HG03571 (cell line): ENCODE measurements at regions not wholly inside any gene's neighbourhood (a gene's known extent, or its start where the extent isn't known, plus 50 kb on each side); places are given as distances from the start of the nearest gene placed in this dataset.
"Not testable (repeated sequence)": the region's sequence is repeated elsewhere in the genome, so short reads cannot be mapped to it uniquely, and the experiment has no call there.

Experiments used
- ATAC-seq: cut with Tn5 transposase; IDR thresholded peaks from one replicate; pipeline ENCODE4 v1.9.1; 2021; ENCODE audit not compliant: unreplicated experiment

DNA sequence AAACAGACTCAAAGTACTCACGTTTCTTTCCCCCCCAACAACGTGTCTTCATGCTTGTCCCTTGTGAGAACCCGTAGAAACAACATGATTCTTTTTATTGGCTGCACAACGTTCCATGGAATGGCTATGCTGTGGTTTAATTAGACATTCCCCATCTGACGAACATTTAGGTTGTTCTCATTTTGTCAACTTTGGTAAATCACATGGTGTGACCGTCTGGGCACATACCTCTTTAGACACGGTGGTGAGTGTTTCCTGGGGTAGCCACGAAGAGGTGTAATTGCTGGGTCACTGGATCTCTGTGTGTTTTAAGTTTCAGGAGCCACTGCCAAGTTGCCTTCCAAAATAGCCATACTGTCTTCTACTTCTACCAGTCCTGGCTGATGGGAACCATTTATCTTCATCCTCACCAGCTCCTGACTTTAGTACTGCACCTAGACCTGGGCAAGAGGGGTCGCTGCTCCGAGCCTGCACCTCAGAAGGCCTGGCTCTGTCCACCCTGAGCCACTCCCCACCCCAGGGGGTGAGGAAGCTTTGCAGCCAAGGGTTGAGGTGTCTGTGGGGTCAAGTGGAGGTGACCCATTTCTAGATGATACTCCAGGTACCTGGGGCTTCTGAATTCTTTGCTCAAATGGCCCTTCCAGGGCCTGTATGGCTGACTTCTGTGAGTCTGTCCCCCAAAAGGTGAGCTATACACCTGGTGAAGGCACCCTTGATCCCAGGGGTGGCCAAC, 84.7 kb downstream of the IRX5 start:
- ATAC-seq, result no peak

DNA sequence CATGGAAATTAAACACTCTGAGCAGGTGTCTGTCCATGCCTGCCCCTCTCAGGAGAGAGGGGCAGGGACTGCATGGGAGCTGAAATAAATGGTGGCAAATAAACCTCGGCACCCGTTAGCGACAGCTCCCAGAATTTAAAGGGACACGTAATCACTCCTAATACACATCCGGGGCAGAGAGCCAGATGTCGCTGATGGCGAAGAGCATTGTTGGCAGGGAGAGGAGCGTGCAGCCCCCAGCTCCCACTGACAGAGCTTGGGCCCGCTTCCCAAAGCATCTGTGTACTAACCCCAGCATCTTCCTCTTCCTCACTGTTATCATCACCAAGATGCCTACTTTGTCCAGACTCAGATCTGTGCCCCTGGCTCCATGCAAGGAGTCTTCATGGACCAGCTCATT, 85.8 kb downstream of the IRX5 start:
- no peak for ATAC-seq

DNA sequence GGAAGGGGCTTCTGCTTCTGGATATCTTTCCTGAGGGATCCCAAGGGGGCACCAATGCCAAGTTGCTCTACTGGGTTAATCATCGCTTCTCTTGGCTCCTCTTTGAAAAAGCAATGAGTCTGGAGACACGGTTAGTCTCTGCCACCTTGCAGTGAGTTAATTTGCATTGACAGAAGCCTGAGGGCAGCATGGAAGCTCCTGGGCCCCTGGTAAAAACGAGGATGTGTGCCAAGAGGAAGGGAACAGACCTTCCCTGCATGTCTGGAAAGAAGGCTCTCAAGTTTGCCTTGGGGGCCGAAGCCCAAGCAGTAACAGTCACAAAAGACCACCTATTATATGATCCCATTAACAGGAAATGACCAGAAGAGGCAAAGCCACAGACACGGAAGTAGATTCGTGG, 86.7 kb downstream of the IRX5 start:
- no peak for ATAC-seq

DNA sequence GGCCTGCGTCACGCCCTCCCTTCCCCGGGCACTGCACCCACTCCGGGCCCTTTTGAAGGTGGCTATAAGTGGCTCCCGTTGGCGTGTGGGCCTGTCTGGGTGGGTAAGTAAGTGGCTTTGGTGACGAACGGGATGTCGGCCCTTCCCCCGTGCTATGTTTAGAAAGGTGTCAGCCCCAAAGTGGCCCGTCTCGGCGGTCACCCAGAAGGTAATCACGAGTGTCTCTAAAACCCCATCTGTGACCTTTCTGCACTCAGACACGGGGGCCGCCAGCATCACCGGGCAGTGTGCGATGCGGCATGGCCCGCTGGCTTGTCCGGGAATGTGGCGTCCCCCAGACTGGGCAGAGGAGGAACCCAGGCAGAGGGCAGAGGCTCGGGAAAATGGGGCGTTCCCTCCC, 88.2 kb downstream of the IRX5 start:
- no peak for ATAC-seq

DNA sequence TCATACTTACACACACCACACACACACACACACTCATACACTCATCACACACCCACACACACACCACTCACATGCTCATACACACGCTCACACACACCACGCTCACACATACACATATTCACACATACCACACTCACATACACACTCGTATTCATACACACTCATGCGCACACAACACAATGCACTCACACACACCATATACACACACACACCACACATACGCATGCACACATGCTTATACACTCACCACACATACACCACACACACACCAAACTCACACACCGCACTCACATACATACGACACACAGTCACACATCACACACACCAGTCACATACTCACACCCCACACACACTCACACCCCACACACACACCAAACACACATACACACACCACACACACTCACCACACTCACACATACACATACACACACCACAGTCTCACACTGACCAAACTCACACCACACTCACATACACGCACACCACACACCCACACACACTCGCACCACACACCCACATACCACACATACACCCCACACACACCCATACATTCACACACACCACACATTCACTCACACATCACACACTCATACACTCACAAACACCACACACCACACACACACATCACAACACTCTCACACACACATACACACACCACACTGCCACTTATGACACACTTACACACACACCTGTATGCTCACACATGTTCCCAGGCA, 88.9 kb downstream of the IRX5 start:
- ATAC-seq, result no peak

DNA sequence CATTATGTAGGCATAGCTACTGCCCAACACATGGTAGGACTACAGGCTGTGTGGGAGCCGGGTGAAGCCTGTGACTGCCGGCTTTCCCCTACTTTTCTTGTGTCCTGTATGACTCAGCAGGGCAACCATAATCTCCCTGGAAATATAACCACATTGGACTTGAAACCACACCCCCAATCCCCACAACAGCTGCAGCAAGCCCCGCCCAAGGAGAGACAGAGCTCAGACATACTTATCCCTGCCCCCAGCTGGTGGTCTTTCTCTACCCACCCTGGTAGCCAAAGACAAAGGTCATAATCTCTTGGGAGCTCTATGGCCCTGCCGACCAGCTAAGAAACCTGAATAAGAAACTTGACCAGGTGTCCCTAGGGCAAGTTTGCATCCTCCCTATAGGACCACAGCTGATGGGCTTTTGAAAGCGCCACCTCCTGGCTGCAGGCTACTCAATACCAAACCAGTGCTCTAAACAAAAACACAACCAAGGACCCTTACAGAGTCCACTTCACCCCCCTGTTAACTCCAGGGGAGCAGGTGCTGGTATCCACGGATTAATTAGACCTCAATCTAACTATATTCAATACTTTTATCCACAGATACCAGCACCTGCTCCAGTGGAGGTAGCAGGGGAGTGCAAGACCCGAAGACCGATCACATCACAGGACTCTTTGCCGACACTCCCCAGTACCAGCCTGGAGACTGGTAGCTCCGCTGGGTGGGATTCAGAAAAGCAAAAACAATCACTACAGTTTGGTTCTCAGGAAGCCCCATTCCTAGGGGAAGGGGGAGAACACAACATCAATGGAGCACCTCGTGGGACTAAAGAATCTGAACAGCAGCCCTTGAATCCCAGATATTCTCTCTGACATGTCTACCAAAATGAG, 91.2 kb downstream of the IRX5 start:
- no peak for ATAC-seq

DNA sequence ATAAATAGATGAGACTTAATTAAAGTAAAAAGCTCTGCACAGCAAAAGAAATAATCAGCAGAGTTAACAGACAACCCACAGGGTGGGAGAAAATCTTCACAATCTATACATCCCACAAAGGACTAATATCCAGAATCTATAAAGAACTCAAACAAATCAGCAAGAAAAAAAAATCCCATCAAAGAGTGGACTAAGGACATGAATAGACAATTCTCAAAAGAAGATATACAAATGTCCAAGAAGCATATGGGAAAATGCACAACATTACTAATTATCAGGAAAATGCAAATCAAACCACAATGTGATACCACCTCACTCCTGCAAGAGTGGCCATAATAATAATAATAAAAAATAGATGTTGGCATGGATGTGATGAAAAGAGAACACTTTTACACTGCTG, 96.6 kb downstream of the IRX5 start:
- not testable (repeated sequence) for ATAC-seq

DNA sequence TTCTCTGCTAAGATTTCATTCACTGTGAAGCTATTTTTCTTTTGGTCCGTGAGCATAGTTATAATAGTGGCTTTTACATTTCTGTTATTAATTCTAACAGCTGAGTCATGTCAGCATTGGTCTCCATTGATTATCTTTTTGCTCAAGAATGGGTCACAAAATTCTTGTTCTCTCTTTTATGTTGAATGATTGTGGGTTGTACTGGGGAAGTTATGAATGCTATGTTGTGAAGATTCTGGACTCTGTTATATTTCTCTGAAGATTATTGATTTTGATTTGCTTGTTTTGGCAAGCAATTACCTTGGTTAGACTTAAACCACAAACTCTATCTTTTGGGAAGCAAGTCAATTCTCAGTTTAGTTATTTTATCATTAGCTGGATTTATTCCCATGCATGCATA, 98.8 kb downstream of the IRX5 start:
- no peak for ATAC-seq

DNA sequence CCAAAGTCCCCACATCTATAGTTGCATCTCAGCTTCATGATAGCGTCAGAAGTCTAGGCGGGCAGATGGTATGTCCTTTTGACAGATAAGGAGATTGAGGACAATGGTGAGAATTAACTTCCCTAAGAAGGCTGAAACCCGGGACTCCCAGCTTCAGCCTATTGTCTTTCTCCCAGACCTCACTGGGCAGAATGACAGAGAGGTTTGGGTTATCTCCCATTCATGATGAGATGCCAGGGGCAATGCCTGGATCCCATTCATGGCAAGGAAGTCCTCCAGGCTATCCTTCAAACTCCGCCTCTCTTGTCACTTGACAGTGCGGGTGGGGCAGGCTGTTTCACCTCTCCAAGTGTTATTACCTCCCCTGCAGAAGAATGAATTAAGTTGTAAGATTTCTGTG, 100.3 kb downstream of the IRX5 start:
- no peak for ATAC-seq

DNA sequence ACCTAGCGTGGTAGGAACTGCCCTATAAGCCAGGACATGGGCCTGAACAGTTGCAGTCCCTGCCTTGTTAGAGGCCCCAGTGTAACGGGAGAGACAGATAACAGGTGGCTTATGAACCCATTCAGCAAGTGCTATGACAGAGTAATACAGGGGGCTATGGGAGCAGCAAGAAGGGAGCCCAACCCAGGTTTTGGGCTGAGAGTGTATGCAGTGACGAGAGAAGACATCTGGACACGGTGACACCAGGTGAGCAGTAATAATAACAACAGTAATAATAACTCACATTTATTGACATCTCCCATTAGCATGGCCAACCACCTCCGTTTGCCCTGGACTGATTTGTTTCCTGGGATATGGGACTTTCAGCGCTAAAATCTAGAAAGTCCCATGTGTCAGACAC, 100.8 kb downstream of the IRX5 start:
- no peak for ATAC-seq

DNA sequence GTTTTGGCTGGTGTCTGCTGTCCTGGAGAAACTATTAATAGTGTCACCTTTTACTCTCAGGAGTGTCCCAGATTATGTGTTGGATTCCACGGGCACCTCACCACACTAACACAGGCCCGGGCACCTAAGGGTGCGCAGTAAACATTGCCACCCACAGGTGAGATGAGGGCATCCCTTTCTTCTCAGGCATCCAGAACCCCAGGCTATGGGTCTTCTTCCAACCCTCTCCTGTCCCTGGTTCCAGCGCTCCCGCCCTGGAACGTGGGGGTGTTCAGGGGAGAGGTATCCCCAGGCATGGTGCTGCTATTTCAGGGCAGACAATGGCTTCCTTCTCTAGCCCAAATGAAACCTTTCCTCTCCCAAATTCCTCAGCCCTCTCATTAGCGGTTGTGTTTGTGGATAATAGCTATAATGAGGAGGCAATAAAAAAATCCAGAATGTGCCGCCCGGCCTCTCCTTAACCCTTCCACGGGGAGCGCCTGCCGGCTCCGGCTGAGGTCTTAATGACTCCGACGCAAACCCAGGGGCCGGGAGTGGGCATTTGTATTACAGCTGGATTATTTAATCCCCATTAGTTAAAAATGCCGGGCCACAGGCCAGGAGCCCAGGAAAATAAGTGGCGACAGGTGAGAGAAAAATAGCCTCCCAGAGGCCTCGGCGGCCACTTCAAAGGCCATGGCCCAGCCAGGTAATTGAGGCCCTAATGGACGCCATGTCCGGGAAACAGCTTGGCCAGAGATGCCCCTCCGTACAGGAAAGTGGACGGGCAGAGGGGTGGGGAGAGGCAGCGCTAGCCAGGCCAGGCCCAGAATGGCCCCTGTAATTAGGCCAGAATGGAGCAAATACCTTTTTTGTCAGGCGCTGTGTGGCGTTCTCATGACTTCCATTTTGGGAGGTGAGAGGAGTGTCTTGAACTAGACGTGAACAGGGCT, 102.8 kb downstream of the IRX5 start:
- no peak for ATAC-seq

DNA sequence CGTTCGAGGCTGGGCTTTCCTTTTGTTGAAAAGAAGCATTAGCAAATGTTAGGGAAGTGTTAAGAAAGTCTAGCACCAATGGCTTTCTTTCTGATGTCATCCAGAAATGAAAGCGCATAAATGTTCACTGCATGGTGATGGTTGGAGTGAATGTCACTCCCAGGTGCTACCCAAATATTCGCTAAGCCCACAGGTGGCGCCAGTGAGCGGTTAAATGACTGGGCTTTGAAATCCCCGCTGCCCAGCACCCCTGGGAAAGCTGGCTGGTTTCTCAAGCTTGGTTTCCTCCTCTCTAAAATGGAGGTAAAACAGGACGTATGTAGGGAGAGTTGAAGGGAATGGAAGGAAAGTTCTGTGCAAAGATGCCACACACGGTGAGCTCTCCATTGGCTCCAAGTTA, 104.4 kb downstream of the IRX5 start:
- ATAC-seq, result no peak

DNA sequence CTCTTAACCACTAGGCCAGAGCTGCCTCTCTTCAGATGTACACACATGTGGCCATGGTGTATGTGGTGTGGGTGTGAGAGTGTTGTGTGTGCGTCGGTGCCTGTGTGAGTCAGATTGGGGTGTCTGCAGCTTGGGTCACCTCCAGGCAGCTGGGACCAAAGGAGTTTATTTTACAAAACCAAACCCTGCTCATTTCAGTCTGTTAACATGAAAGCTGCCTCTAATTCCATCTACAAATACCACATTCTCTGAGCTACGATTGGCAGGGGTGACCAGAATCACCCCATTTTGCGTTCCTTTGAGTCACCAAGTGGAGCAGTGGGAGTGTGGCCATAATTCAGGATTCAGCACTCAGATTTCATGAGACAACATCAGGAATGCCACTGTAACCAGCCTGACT, 105.3 kb downstream of the IRX5 start:
- ATAC-seq, result no peak

DNA sequence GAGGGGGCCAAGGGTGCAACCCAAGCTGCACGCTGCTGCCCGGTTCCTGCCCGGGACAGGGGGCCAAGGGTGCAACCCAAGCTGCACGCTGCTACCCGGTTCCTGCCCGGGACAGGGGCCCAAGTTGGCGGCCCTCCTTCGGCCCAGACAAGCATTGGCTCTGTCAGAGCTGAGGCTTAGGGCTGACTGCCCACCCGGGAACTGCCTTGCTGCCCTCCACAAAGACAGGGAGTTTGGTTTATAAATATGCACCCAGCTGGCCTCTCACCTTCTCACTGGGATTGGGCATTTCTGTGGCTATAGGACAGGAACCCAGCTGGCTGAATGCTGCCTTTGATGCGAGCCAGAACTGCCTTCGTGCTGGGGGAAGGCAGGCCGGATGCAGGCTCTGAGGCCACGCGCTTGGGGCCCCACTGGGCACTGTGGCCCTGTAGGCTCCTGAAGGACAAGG, 105.7 kb downstream of the IRX5 start:
- no peak for ATAC-seq

DNA sequence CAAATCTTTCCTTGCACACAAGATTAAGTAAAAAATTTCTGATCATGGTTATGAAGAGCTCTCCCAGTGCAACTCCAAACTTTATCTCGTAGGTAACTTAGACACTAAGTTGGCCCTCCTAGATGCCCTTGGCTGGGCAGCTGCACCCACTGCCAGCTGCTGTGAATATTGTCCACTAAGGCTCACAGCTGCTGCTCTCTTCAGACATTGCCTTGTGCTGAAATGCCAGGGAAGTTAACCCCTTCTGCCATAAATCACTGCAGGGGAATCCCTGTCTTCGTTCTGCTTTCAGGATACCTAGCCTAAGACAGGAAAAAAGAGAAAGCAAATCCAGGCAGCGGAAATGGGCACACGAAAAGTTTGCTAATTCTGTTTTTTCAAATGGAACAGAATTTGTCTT, 106.4 kb downstream of the IRX5 start:
- no peak for ATAC-seq

DNA sequence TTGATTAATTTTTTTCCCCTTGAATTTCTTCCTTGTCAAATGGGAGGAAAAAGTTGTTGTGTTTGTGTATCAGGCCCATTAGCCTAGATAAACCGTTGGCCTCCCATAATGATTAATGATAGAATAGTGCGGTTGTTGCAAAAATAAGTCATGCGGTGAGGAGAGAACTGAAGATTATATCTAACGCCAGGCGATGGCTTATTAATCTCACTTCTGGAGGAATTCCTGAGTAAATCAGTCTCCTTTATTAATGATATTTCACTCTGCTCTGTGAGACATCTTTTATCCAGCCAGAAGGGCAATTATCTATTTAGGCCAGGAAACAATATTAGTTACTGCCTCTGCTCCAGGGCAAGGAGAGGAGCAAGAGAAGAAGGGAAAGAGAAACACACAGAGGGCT, 107.3 kb downstream of the IRX5 start:
- ATAC-seq, result no peak

DNA sequence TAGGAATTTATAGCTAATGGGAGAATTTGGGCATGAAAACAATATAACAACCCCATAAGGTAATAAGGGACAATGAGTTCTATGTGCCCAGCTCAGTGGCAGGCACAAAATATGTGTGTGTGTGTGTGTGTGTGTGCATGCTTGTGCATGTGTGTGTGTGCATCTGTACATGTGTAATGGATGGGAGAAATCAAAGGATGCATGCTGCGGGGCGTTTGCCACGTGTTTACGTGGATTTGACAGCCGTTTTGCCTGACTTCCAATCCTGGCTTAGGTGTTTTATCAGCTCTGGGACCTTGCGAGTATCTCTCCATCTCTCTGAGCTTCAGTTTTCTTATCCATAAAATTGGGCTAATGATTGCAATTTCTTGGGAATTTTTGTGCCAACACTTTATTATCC, 108.4 kb downstream of the IRX5 start:
- no peak for ATAC-seq

DNA sequence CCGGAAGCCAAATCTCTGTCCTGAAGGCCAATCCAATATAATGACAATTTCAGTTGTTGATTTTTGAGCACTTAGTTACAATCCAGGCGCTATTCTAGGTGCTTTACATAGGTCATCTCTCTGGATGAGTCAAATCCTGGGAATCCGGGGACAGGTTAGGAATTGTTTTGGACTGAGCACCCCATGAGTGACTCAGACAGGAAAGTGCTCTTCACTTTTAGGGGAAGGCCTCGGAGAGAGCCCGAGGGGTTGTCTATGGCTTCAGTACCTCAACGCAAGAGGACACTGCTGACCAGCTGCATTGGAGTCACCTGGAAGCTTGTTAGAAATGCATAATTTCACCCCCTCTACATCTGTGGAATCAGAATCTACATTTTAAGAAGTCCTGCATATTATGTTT, 108.8 kb downstream of the IRX5 start:
- ATAC-seq, result no peak

DNA sequence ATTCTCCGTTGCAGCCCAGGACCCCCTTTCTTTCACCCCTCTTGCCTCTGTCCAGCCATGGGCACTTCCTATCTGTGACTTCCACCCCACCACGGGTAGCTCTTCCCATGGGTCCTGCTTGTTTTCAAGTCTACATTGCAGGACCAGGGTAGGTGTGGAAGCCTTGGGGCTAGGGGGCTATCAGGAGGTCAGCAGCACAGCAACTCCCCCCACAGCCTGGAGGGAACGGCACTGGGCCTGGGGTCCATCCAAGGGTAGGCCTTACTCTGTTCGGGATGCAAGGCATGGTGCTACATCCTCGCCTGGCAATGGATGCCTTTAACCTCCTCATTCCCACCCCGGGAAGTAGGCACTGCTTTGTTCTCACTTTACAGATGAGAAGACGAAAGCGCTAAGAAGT, 109.3 kb downstream of the IRX5 start:
- no peak for ATAC-seq

DNA sequence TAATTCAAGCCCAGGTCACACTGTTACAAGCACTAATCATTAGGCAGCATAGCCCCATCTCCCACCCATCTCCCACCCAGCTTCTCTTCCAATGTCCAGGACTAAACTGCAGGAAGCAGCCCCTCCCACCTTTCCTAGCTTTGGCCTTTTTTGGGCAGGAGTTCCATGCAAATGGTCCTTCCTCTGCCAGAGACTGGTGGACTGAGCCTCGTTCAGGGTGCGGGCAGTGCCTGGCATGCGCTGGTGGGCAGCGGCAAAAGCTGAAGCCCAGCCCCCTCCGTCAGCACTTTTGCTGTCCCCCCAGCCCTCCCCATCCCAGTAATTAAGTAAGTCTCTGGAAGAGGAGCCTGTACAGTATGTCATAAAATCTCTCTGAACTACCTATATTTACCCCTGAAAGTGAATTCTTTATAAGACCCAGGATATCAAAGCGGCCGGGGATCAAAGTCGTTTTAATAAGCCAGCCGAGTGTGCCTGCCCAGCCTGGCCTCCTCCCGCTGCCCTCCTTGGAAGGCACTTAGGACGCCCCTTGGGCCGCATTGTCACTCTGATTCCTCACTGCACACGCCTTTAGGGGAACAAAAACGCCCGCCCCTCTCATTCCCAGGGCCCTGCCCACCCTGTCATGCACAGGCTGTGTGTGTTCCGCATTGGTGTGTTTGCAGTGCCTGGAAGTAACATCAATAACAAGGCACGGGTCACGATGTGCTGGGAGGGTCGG, 109.9 kb downstream of the IRX5 start:
- no peak for ATAC-seq
